Renal cortical epithelial cell (primary cell): ENCODE measurements at regions not wholly inside any gene's neighbourhood (a gene's known extent, or its start where the extent isn't known, plus 50 kb on each side); places are given as distances from the start of the nearest gene placed in this dataset.

Source experiments
- DNase-seq: peaks from one replicate; pipeline ENCODE4 v3.0.0-alpha.2; 2011; ENCODE audit warnings: low read depth

GRCh38 chr5:159456261-159456660 is 126.0 kb upstream of the IL12B start:
- DNase-seq, result no peak

- DNase-seq, result peak; percentile 54
Observed at GRCh38 chr5:159456722-159457465, 126.6 kb upstream of the IL12B start.

GRCh38 chr5:159458217-159458711 is 128.0 kb upstream of the IL12B start:
- no peak for DNase-seq

- DNase-seq, result no peak
Observed at GRCh38 chr5:159459132-159459627, 128.9 kb upstream of the IL12B start.

GRCh38 chr5:159459951-159460538 is 129.8 kb upstream of the IL12B start:
- DNase-seq, result no peak

GRCh38 chr5:159463590-159464321 is 133.5 kb upstream of the IL12B start:
- DNase-seq, result peak; percentile 65

GRCh38 chr5:159465604-159466003 is 135.3 kb upstream of the IL12B start:
- no peak for DNase-seq

- DNase-seq, result no peak
Observed at GRCh38 chr5:159467666-159468065, 137.4 kb upstream of the IL12B start.

- DNase-seq, result peak; percentile 27
Observed at GRCh38 chr5:159469496-159470372, 139.4 kb upstream of the IL12B start.

- no peak for DNase-seq
Observed at GRCh38 chr5:159471904-159472303, 141.6 kb upstream of the IL12B start.

GRCh38 chr5:159475026-159475425 is 144.7 kb upstream of the IL12B start:
- DNase-seq, result no peak

GRCh38 chr5:159478950-159479349 is 148.7 kb upstream of the IL12B start:
- no peak for DNase-seq

GRCh38 chr5:159480849-159481248 is 150.6 kb upstream of the IL12B start:
- DNase-seq, result no peak

GRCh38 chr5:159481751-159482150 is 151.5 kb upstream of the IL12B start:
- DNase-seq, result no peak

GRCh38 chr5:159486836-159487235 is 156.5 kb upstream of the IL12B start:
- no peak for DNase-seq

GRCh38 chr5:159488516-159488915 is 158.2 kb upstream of the IL12B start:
- no peak for DNase-seq

GRCh38 chr5:159489779-159490178 is 159.5 kb upstream of the IL12B start:
- DNase-seq, result no peak

GRCh38 chr5:159490507-159490906 is 160.2 kb upstream of the IL12B start:
- DNase-seq, result no peak

GRCh38 chr5:159493696-159494095 is 163.4 kb upstream of the IL12B start:
- peak; percentile 53 for DNase-seq

- DNase-seq, result no peak
Observed at GRCh38 chr5:159496773-159497172, 166.5 kb upstream of the IL12B start.

GRCh38 chr5:159497221-159497620 is 166.9 kb upstream of the IL12B start:
- DNase-seq, result no peak

GRCh38 chr5:159498630-159499029 is 168.3 kb upstream of the IL12B start:
- no peak for DNase-seq
